NOMO-1 treated with dmso at 0.1 percent for 144 hours (cell line): ENCODE measurements at regions not wholly inside any gene's neighbourhood (a gene's known extent, or its start where the extent isn't known, plus 50 kb on each side); places are given as distances from the start of the nearest gene placed in this dataset.
"Not testable (repeated sequence)": the region's sequence is repeated elsewhere in the genome, so short reads cannot be mapped to it uniquely, and the experiment has no call there.

Experiments used
- DNase-seq: peaks from one replicate; lab custom pipeline; 2025; ENCODE audit not compliant: unreplicated experiment; lab: John Stamatoyannopoulos, UW

DNA sequence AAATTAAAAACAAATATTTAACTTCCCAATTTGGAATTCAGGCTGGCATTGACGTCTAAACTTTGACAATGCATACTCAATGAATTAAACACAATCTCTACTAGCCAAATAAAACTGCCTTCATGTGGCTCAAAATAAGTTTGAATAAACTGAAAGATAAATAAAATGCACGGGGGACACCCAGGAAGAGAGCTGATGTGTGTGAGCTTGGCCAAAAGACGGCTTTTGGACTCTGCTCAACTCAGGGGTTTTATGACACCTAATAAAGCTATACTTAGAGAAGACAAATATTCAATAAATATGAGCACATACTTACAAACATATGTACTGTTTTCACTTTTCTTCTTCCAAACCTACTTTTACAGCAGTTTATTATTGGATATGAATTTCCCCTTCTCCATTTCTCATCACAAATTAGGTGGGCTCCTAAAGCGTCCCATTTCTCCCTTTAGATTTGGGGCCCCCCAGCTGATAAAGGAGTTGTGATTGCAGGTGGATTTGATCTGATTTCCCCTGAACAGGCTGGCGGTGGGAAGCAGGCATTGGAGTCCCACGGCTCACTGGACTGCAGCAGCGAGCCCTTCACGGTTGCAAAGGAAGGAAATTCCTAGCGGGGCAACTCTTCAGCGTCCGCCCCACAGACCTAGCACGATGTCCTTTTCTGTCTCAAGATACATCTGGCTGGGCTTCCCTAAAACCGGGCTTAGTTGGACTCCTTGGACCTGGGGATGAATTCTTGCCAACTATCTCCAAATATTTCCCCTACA lies 79.6 kb downstream of the INSIG1 start:
- no peak for DNase-seq

DNA sequence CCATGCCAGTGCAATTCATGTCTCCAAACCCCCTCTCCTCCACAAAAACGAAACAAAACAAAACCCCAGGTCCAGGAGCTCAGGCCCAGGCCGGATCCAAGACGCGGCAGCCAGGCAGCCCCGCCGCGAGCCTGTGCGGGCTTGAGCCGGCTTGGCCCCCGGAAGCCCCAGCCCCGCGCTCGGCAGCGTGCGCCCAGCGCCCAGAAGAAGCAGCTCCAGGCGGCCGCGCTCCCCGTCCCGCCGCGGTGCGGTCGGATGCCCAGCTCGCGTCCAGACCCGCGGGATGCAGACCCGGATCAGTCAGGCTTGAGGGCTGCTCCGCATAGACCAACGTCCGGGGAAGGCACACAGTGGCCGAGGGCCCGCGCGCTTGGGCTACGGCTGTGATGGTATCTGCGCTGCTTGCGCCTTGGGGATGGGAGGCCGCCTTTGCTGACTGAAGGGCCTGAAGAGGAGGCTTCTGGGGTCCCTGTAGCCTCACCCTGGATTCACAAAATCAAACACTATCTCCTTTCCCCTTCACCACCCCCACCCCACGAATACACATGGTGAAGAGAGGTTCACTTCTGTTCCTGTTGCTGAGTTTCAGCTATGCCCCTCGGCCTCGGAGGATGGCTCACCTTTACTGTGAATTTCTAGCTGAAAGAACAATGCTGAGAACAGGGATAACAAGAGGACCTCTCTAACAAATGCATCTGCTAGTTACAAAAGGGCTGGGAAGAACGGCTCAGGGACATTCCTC lies 79.9 kb upstream of the EN2 start:
- DNase-seq: no peak

DNA sequence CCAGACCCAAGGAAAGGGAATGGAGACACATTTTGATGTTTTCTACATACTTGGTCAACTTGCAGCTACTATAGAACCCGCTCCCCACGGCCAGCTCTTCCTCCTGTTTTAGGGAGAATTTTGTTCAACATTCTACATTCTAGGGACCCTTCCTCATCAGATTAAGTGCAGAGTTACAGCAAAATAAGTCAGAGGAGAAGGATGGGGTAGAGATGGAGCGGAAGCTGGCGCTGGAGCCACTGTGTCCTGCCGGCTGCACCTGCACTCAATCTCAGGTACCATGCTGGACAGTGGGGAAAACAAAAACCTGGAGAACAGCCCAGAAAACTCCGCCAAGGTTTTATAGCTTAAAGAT lies 79.4 kb upstream of the EN2 start:
- no peak for DNase-seq

DNA sequence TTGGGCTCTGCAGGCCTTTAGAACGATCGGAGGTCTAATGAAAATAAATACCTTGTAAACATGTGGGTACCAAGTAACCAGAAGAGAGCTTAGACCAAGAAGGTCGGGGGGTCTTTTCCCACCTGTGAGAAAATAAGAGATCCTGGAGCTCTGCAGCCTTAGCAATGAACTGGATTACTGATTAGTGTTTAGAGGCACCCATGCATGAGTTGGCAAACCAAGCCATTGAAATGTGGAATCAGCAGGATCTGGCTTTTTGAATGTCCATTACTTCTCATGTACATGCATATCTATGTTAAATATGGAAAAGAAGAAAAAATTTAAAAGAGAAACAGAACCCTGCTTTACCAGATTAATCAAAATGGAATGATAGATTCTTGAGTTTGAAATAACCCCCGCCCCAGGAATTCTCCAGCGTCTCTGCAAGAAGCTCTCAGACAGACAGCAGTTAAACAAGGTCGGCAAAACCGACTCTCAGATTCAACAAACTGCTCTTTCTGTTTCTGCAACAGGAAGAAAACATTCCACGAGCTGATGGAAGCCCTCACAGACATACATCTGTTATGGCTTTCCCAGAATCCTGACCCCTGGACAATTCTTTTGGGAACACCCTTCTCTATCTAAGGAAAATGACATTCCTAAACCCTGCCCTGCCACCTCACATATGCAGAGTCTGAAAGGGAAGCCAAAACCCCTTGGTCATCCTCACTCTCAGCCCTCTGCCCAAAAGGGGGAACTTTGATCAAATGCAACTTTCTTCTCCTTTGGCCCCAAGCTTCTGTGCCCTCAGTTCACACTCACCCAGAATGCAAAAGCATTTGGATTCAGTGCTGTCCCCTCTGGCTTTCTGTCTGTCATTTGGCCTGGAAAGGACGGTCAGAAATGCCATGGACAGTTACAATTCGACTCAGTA lies 78.7 kb upstream of the EN2 start:
- DNase-seq: no peak

DNA sequence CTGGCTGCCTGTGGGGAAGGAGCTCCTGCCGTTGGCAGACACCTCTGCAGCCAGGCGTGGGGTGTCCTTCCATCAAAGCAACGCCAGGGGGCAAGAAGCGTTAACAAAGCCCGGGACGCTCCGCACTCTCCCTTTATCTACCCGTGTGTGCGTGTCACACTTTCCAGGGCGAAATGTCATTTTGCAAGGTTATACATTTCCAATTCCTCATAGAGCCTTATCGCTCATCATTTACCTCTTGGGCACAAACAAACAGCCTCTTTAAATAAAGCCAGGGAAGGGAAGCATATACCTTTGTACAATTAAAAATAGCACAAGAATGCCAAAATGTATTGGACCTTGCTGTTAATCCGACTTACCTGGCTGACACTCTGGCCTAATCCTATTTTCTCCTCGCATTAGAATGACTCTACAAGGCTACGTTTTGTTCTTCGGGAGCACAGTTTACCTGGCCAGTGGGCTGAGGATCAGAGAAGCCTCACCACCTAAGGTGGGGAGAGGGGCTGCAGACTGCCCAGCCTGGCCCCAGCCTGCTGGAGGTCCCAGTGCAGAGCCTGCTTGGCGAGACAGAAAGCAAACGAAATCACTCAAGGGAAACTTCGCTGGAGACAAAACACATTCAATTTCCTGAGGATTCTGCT lies 77.6 kb upstream of the EN2 start:
- peak; percentile 18 for DNase-seq

DNA sequence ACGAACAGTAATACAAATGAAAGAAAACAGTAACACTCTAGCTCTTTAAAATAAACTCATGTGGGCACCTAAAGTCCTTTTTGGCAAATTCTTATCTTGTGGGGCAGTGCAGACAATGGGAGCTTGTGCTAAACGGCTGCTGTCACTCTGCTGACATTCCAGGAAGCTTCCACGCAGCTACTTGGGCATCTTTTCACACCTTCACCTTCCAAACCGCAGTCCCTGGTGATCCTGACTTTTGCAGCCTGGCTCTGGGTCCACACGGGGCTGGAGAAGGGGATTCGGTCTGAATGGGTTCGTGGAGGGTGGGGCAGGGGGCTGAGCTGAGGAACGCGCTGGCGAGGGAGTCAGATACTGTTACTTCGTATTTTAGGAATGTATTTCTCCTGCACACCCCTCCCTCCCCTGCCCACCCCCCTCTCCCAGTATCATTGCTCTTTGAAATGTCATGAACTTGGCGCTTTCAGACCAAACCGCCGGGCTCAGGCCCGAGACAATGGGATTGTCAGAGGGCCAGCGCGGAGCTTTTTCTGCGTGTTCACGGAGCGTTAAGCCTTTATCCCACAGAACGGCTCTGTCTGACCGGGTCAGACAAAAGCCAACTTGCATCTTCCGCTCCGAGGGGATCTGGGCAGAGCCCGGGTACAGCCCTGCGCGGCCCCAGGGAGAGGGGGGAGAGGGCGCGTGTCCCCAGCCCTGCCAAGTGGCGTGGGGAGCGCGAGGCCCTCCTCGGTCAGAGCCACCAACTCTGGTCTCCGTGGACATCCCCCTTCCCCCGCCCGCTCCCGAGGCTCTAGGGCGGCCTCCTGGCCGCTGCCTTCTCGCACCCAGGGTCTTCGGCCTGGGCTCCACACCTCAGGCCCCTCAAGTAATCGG lies 76.7 kb upstream of the EN2 start:
- DNase-seq: no peak

DNA sequence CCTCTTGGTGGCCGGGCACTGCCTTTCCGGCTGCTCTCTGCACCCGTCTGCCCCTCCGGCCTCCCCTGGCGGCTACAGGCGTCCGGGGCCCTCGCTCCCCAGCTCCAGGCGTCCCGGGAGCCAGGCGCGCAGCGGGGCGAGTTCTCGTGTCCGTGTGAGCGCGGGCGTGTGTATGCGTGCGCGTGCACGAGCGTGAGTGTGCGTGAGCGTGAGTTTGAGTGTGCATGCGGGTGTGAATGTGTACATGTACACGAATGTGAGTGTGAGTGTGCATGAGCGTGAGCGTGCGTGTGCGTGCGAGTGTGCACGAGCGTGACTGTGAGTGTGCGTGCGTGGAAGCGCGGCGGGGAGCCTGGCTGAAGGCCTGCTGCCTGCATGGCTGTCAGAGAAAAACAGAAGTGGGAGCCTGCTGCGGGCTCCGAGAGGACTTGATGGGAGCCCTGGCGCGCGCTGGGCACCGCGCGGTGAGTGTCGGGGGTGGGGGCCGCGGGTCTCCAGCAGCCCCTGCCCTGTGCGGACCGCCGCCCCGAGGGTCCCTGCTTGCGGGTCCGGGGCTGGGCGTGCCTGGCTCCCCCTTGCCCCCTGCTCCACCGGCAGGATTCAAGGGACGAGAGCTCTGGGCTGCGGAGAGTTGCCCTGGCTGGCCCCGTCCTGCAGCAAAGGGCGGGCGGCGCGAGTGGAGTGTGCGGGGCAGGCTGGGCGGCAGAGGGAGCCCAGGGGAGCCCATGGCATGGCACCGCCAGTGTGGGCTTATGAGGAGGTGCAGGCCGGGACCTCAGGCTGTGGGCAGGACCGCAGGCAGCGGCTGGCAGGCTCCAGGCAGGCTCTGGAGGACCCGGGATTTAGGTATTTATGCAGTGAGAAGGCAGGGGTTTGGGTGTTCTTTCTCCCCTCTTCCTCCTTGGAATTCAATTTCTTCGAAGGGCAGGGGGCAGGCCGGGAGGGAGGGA lies 75.8 kb upstream of the EN2 start:
- no peak for DNase-seq

DNA sequence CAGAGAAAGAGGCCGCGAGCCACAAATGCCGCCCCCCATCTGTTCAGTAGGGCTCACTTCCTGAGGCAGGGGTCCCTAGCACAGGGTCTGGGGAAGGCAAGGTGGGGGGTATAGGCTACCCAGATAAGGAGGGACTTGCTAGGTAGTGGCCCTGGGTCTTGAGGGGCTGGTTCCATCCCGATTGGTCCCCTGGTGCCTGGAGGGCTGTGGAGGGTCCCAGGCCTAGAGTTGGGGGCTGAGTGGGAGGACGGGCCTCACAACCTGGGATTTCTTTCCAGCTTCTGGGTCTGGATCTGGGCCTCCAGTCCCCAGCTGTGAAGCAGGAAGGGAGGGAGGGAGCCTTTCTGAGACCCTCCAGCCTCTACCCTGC lies 75.1 kb upstream of the EN2 start:
- DNase-seq: no peak

DNA sequence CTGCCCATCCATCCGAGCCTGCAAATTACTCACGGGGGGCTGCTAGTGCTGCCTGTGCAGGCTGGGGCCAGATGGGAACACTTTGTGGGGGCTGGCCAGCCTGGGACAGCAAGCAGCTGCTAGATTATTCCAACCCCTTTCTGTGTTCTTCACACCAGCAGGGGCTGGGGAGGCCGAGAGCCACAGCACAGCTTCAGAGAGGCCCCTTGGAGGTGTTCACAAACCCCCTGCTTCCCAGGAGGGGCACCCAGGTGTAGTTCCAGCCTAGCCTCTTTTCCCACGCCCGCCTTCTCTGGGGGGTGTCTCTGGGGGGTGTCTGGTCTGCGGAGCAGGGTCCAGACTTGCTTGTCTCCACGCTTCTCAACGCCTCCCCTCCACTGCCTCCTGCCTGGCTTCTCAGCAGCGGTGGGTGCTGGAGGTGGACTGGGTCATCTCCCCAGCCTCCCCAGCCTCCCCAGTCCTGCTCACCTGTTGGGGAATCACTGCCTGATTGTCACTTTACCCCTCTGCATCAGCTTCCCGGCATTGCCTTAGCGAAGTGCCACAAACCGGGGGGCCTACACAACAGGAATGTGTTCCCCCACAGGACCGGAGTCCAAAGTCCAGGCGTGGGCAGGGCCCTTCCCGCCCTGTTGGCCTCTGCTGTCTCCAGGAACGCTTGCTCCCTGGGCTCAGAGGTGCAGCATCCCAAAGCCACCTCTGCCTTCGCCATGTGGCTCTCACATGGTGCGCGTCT lies 74.0 kb upstream of the EN2 start:
- no peak for DNase-seq

DNA sequence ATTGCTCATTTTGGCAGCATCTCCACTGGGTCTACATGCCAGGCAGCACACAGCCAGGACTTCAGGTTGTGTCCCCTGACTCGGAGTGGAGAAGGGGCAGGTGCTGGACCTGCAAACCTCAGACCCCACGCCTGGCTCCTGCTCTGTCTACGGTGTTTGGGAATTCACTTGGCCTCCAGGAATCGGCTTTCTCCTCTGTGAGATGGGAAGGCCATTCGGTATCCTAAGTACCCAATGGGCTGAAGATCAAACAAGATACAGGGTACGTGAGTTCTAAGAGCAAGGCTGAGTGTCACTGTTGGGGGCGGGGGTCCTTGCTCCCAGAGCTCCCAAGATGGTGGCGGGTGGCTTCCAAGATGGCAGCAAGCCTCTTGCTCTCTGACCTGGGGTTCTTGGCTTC lies 73.2 kb upstream of the EN2 start:
- no peak for DNase-seq

DNA sequence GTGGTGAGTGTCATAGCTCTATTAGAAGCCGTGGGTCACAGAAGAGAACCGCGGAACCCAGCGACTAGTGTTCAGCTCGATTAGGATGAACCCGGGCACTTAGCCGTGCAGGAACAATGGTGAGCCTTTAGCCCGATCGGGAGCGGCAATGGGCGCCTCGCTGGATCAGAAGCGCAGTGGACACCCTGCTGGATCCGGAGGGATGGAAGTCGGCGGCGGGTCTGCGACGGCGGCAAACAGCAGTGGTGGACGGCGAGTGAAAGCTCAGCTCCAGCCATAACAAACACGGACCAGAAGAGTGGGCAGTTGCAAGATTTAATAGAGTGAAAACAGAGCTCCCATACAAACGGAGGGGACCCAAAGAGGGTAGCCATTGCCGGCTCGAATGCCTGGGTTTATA lies 72.7 kb upstream of the EN2 start:
- DNase-seq: not testable (repeated sequence)

DNA sequence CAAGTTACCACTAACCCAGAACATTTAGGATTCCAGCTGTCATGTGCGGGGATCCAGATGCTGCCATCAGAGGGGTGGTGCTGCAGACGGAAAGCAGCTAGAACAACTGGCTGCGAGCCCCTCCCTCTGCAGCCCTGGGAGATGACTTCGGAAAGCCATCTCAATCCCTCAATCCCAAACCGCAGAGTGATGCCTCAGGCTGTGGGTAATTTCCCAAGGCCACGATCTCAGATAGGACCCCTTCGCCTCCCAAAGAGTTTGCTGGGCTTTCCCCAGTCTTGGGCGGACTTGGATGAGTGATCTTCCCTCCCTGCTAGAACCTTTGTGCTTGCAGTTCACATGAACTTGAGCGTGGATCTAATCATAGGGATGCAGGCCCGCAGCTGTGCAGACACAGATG lies 71.3 kb upstream of the EN2 start:
- no peak for DNase-seq

DNA sequence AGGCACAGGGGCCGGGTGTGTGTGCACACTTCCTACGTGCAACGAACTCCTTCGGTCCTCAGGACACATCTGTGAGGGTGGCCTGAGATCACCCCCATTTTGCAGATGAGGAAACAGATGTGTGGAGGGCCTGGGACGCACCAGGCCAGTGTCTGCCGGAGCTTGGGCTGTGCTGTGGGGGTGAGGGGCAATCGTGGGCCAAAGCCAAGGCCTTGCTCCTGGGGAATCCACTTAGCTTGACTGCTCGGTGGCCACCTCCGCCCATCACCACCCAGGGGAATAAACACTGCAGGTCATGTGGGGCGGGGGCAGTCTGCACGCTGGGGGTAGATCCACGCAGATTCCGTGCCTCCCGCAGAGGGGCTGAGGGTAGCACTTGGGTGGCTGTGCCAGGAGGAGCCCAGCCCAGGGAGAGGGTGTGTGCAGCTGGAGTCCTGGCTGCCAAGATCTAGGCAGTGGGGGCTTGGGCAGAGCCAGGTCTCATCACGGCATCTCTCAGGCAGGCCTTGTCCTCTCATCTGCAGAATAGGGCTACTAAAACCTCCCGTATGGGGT lies 70.8 kb upstream of the EN2 start:
- no peak for DNase-seq

DNA sequence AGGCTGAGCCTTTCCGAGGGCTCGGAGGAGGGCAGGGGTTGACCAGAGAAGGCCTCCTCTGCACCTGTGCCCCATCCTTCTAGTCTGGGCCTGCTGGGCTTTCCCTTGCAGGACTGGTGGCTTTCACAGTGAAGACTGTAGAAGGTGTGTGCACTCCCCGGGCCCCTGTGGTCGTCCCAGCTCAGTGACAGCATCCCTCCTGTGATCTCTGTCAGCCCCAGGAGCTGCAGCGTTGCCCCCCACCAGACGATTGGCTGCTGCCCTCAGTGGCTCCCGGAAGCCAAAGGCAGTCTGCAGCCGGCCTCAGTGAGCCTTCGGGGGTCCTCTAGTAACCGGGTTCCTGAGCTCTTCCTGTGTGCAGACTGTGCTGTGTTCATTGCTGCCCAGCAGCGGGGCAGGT lies 69.4 kb upstream of the EN2 start:
- no peak for DNase-seq

DNA sequence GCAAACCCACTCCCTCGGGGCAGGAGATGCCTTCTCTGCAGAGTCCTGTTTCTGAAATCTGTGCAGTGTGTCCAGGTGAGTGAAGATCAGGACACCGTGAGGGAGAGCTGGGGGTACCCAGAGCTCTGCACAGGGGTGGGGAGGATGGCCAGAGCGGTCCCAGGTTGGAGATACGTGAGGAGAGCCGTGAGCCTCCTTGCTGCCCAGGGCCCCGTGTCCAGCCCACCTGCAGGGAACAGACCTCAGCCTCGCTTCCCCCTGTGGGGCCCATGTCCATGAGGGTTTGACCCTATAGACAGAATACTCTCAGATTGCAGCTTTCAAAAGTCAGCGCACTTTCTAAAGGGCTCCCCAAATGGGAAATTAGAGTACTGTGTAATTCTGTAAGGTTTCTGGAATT lies 66.5 kb upstream of the EN2 start:
- no peak for DNase-seq

DNA sequence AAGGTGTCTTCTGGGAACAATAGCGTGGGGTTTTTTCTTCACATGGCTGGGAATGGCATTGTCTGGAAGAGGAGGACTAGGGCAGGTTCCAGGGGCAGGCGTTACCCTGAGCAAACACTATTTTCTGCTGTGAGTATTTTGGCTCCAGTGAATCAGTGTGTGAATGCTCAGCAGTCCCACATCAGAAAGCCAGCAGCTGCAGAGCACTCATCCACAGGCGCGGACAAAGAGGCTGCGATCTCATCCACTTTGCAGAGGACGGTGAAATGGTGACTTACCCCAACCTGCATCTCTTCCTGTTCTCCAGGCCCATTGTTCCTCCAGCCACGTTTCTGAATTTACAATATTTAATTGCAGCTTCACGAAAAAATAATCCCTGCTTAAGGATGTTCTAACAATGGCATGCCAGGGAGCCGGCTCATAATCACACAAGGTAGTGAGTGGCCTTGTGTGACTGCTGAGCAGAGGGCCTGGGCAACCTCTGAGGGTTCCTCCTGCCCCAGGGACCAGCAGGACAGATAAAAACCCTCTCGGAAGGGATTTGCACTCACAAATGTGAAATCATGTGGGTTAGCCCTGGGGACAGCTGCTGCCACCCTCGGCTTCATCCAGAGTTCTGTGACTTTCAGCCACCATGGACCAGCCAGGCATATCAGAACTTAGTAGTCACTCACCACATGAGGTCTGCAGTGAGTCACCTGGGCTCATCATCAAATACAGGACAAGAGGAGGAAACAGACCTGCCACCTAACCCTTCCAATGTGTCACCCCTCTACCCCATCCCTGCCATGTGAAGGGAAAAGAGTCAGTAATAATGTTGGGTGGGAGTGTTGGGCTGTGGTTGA lies 65.0 kb upstream of the EN2 start:
- no peak for DNase-seq

DNA sequence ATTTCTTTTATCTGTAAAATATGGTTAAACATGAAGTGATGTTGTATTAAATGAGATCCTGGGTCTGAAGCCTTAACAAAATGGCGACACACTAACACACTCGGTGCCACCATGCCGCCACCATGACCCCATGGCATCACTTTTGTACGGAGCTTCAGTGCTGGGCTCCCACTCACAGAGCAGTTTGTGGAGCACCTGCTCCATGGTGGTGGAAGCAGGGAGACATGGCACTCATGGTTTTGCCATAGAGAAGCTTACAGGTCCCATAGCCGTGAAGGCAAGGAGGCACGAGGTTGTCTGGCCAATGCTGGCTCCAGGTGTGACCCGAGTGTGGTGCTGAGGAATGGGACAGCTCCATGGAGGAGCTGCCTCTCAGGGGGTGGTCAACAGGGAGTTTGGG lies 63.5 kb upstream of the EN2 start:
- DNase-seq: no peak
